Fibroblast of peridontal ligament (primary cell): ENCODE measurements at regions not wholly inside any gene's neighbourhood (a gene's known extent, or its start where the extent isn't known, plus 50 kb on each side); places are given as distances from the start of the nearest gene placed in this dataset.

ENCODE experiments used
- DNase-seq: peaks from one replicate; pipeline ENCODE4 v3.0.0-alpha.2; 2010; ENCODE audit errors: extremely low read depth

DNA sequence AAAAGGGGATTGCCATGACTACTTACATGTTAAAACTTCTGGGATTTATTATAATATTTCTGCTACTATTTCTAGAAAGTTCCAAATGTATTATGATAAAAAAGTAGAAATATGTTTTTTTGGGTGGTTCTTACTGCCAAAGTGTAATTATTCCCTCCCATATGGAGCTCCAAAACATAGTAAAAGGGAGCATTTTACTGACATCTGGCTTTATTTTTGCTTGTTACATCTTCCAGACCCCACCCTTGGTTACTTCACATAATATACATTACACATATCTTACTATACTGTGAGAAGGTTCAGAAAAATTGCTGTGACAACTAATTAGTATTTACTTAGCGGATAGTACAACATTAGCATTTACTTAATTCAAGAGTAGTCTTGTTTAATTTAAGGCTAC is 205.1 kb upstream of the TLL1 start:
- DNase-seq = no peak

DNA sequence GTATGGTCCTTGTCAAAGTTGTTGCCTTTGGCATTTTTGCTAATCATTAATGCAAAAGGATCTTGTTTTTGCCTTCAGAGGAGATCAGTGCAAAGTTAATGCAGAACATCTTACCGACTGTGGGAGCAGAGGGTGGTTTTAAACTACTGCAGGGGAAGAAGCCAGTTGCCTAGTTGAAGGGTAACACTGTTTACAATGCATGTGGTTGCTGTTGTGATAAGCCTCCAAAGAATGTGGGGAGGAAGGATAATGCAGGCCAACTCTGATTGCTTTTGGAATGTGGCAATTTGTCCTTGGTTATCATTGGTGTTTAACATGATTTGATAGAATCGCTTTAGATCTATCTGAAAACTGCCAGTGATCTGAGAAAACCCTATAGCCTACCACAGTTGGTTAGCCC is 204.3 kb upstream of the TLL1 start:
- peak; percentile 11 for DNase-seq

GRCh38 chr4:165677081-165677480 is 196.0 kb upstream of the TLL1 start:
- no peak for DNase-seq

DNA sequence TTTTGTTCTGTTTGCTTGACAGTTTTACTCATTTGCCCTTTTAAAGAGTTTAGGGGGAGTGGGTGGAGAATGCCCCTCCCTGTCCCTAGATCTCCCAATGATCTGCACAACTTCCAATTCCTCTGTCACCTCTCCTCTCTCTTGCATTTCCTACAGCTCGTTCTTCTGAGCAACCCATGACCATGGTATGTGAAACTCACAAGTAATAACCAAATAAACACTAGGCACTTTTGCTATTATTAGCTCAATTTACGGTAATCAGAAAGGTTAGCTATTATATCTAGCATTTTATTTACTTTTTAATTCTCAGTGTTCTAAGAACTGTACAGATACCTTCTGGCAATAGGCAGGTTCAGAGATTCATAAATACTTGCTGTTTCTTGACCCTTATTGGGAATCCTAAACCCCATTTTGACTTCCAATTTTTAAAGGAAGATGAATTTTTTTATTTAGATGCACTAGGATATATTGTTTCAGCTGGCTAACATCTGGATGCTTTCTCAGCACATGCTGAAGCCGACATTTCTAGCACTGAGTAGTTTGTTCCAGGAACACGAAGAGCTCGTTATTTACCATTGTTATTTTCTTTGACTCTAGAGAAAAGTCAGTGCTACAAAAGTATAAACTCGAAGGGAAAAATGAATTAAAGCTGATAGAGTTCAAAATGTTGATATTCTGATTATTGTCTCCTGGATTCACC is 194.7 kb upstream of the TLL1 start:
- no peak for DNase-seq

DNA sequence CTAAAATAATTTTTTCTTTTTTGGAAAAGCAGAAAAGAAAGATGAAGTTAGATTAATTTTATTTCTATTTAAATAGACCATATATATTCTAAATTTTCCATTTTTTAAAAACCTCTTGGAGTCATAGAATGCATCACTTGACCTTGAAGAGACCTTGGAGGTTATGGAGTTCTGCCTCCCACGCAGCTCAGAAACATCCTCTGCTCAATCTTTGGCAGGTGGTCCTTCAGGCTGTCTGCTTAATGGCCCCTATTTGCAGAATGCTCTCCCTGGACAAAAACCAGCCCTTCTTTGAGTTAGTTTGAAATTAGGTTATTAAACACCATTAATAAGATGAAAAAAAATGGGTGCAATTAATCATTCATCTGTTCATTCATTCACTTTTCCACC is 194.1 kb upstream of the TLL1 start:
- DNase-seq = no peak

- no peak for DNase-seq
These were observed 192.2 kb upstream of the TLL1 start for GRCh38 chr4:165680821-165681220.

- no peak for DNase-seq
These were observed 190.4 kb upstream of the TLL1 start for GRCh38 chr4:165682611-165683010.

DNA sequence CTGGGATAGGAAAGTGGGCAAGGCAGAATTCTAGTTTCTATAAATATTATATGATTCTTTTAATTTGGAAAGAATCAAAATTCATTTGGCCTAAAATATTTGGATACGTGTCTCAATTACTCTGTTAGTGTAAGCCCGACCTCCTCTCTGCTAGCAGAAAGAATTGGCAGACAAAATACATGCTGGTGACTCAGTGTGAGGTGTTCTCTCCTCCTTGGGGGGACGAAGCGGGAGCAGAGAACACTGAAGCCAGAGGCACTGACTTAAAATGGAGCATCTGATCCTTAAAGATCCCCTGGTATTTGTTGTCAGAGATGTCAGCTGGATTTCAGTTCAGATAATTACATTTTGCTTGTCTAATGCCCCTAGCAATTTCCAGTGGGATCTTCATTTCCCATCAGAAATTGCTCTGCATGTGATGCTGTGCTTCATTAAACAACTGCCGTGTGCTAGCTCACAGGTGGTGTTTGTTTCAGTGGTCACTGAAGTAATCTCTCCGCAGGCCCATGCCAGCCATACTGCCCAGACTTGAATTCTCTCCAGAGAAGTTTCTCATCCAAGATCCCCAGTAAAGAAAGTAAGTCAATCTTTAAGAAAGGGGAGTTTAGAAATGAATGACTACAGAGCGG is 188.7 kb upstream of the TLL1 start:
- DNase-seq = peak; percentile 23

DNA sequence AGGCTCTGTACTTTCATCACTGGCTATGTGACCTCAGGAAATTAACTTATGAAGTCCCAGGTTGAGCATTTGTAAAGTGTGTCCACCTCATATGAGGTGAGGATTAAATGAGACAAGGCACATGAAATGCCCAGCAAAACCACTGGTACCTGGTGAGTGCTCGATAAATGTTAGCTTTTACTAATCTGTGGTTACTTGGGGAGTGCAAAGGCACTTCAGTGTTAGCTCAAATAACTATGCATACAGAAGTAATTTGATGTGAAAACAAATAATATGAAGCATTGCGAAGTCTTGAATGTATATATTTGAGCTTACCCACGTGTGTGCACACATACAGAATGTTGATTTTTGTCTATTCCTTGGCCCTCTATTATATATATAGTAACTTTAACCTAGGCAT is 186.3 kb upstream of the TLL1 start:
- no peak for DNase-seq

DNA sequence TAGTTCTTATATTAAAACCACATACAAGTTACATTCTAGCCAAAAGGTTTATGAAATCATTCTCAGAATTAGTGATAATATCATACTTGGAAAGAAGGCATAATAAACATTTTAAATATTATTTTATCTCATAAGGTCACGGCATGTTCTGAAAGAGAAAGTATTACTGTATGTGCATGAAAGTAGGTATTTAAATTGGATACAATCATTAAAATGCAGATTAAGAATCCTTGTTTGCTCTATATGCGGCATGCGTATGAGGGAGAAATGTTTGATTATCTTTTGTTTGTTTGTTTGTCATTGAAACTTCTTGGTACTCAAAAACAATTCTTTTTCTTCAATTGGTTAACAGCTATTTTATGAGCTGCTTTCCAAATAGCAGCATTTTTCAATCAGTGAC is 183.9 kb upstream of the TLL1 start:
- no peak for DNase-seq

- DNase-seq = no peak
These were observed 181.0 kb upstream of the TLL1 start for GRCh38 chr4:165692082-165692481.

GRCh38 chr4:165698272-165698671 is 174.8 kb upstream of the TLL1 start:
- no peak for DNase-seq

DNA sequence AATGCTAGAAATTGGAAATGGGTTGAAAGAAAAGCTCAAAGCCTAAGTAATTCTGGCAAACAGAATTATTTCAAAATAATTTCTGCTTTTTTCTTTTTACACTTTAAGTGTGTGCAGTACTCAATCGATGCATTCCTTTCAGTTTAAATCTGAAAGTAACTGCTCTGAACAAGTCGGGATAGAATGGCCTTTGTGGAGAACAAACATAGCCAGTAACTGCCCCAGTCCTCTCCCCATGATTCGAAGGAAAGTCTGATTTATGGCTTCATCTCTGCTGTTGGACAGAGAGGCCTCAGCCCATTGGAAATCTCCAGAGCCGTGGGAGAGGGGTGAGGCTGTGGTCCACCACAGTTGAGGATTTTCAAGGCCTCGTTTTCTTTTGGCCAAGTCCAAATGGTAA is 174.0 kb upstream of the TLL1 start:
- no peak for DNase-seq

DNA sequence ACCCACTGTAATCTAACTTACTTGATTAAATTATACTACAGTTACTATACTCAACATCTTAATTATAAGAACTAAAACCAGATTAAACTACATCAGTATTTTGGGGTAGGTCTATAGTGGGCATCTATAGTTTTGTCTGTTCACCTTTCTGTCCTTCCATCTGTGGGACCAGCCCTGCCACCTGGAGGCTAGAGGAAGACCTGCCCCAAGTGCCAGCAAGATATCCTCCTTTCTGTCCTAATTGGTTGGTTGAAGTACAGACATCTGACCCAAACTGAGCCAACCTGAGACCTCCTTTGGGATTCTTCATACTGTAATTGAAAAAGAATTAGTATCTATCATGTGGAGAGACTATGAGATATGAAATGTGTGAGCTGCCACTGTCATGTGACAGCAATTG is 172.2 kb upstream of the TLL1 start:
- no peak for DNase-seq

DNA sequence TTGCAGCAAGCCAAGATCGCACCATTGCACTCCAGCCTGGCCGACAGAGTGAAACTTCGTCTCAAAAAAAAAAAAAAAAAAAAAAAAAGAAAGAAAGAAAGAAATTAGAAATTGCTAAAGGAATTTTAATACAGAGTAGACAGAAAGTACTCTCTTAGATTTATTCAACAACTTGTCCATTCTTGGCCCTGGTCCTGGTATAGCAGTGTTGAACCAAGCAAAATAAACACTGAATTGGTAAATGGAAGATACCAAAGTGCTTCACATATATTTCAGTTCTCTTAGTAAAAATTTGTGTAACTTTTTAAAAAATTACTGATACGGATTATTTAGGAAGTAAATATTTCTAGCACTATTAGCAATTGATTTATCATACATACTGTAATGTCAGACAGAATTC is 165.9 kb upstream of the TLL1 start:
- no peak for DNase-seq

- no peak for DNase-seq
These were observed 163.5 kb upstream of the TLL1 start for GRCh38 chr4:165709516-165709915.

- no peak for DNase-seq
These were observed 163.0 kb upstream of the TLL1 start for GRCh38 chr4:165709973-165710526.

- DNase-seq = no peak
These were observed 161.6 kb upstream of the TLL1 start for GRCh38 chr4:165711436-165711835.

DNA sequence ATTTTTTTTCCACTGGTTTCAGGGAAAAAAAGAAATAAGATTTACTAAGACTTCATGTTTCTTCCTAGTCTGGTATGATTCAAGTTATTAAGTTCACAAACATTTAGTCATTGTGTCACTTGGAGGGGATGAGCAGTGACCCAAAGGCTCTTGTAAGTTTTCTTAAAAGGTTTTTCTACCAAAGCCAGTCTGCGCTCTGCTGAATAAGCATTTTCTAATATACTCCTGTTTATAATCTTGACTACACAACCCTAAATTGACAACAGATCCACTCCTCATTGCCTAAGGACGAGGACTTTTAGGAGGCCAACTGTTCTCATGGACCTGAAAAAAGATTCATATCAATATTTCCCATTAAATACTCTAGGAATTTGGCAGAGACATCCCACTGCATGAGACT is 161.1 kb upstream of the TLL1 start:
- no peak for DNase-seq

DNA sequence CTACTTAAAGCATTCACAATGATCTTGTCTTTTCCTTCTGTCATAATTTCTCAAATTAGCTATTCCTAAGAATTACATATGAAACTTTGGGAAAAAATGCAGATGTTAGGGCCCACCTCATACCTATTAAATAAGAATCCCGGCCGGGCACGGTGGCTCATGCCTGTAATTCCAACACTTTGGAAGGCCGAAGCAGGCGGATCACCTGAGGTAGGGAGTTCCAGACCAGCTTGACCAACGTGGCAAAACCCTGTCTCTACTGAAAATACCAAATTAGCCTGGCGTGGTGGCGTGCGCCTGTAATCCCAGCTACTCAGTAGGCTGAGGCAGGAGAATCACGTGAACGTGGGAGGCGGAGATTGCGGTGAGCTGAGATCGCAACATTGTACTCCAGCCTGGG is 158.4 kb upstream of the TLL1 start:
- no peak for DNase-seq

DNA sequence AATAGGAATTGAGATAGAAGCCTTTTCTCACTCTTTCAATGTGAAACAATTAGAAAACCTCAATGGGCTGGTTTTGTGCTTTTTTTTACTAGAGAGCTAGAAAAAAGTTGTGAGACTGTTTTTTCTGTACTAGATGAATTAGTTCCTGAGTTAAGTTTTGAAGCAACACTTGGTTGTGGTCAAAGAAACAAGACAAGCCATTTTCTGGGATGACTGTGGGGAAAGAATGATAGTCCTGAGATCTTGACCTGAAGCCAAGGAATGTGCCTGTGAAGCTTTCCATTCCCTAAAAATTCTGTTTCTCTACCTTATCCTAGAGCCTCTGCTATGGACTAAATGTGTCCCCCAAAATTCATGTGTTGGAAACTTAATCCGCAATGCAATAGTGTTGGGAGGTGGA is 157.8 kb upstream of the TLL1 start:
- DNase-seq = no peak

DNA sequence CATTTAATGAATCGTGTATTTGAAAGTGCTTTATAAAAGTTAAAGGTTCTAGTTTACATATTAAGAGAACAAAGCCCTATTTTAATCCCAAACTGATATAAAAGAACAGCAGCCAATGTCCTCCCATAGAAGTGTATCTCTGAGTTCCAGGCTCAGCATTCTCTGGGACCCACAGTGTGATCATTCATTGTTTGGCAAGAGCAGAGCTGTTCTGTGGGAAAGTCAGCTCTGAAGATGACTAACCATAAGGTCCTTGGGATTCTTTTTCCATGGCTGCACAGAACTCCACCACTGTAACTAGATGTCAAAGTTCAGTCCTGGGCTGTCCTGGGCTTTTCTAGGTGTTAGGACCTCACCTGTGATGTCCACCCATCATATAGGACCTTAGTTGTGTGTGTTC is 157.0 kb upstream of the TLL1 start:
- DNase-seq = no peak

DNA sequence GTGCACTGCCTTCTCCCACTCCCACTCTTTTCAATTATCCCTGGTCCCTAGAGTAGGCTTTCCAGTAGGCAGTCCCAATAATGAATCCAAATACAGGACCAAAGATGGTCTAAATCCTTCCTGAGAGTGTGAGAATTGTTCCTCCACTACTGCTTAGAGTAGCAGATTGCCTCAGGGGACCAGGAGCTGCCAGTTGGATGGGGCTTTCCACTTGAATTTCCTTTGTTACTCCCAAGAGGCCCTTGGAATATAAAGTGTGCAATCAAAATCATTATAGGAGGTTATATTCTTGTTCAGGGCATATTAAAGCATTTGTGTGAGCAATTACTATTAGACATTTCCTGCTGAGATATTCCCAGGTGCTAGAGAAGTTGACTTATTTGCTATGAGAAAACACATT is 156.6 kb upstream of the TLL1 start:
- DNase-seq = no peak

DNA sequence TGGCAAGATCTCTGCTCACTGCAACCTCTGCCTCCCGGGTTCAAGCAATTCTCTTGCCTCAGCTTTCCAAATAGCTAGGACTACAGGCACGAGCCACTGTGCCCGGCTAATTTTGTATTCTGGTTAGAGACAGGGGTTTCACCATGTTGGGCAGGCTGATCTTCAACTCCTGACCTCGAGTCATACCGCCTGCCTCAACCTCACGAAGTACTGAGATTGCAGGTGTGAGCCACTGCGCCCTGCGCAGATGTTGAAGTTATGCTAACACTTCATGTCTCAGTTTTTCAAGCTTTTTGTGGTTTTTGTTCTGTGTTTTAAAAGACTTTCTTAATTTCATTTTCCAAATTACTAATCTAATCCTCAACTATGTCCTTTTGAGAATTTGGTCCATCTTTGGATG is 154.4 kb upstream of the TLL1 start:
- no peak for DNase-seq
